ENCODE measurements at regions not wholly inside any gene's neighbourhood (a gene's known extent, or its start where the extent isn't known, plus 50 kb on each side); places are given as distances from the start of the nearest gene placed in this dataset.

DNA sequence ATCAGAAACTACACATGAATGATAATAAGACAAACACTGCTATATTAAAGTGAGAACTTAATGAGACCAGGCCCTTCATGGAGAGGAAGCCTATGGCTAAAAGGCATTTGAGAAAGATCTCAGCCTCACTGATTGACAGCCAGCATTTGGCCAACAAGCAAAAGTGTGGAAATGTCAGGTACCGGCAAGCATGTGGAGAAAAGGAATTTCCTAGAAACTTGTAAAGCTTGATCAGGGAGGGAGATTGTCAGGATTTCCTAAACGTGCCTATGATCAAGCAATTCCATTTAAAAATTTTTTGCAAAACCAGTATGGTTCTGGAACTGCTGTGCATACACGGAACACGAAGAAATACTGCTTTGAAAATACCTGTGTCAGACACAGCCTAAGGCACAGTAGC, 220.3 kb upstream of the ATP10A start:
- TF ChIP-seq CTCF (tag by site-specific recombination; IDR thresholded peaks at IDR 0.05), result no peak
- TF ChIP-seq ZNF391 (tag by site-specific recombination; IDR thresholded peaks at IDR 0.05; ENCODE audit: borderline replicate concordance, low read depth), result no peak

Measured in HEK293 (cell line).